NCI-H1930 (cell line): ENCODE measurements at regions not wholly inside any gene's neighbourhood (a gene's known extent, or its start where the extent isn't known, plus 50 kb on each side); places are given as distances from the start of the nearest gene placed in this dataset.

ENCODE experiments used
- DNase-seq, 2 experiments: peaks; one replicate each; lab custom pipeline; 2025; lab: John Stamatoyannopoulos, UW

GRCh38 chr7:17521437-17521836 lies 223.0 kb downstream of the AHR start:
- DNase-seq = no peak

GRCh38 chr7:17523813-17524739 lies 225.6 kb downstream of the AHR start:
- DNase-seq = no peak

DNA sequence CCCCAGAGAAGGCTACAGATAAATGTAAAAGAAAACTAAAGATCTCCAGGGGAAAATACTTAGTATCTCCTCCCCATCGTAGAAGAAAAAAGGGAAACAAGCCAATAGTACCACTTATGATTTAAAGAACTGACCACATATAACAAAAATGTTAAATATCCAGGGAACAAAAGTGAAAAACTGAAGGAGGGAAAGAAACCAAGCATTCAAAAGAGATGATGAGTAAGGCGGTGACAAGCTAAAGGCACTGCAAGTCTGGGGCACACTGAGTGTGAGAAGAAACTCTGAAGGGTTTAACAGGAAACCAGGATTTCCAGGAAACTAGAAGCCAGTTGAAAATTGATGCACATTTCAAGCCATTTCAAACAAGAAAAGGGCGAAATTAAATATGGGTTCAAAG lies 226.3 kb downstream of the AHR start:
- DNase-seq = no peak

GRCh38 chr7:17526621-17527020 lies 228.2 kb downstream of the AHR start:
- DNase-seq = no peak

- no peak for DNase-seq
Measured at GRCh38 chr7:17528636-17529035, 230.2 kb downstream of the AHR start.

DNA sequence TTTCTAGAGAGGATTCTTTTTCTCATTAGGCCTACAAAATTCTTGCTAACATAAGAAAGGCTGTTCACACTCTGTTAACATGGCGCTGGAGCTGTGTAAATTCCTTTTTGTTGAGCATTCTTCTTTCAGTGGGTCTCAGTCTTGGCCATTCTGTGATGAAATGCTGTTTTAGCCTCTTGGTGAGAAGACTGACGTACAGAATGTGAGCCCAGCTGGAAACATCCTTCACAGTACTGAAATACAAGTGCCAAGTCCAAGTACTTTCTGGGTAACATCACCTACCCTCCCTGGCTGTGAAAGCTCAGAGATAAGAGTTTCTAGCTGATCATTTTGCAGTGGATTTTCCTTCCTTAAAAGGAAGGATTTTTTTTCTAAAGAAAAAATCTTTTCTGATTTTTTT lies 231.8 kb downstream of the AHR start:
- DNase-seq = no peak

DNA sequence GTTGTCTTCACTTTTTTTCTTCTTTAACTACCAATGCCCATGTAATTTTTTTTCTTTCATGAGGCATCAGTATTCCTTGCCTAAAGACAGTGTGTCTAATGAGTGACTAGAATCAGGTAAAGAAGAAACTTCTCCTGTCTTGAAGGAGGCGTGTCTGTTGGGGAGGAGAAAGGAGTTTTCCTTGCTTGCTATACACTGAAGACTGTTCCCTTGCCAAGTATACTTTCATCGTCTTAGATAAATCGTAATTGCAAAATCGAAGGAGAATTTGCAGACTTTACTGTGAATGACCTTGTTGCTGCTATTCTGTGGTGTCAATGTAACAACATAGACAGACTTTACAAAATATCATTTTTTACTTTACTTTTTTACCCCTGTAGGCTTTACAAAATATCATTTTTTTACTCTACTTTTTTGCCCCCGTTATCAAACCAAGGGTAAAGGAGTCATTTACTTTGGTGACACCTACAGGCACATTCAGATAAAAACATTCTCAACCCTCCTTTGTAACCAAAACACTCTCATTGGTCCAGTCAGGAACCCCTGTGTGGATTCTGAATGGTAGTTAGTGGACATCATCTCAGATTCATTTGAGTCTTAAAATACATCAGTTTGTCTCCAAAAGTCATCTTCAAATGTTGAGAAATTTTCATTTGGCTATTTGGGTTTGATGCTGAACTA lies 232.4 kb downstream of the AHR start:
- DNase-seq = no peak

GRCh38 chr7:17532861-17533404 lies 234.5 kb downstream of the AHR start:
- no peak for DNase-seq

- DNase-seq = no peak
Measured at GRCh38 chr7:17534348-17534747, 235.9 kb downstream of the AHR start.

DNA sequence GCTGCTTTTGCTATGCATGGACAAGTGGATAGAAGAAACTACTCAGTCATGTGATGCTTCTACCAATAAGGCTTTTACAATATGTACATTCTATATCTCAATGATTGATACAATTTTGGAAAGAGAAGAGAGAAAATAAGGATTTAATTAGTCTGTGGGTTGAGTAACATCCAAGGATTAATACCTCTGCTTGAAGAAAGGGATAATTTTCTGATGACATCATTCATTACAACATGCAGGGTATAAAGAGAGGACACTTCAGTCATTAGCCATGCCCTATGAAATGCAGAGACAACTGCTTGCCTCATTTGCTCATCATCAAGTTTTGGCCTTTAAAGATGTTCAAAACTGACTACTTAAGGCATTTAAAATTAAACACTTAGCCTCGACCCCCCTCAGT lies 237.3 kb downstream of the AHR start:
- DNase-seq = no peak

DNA sequence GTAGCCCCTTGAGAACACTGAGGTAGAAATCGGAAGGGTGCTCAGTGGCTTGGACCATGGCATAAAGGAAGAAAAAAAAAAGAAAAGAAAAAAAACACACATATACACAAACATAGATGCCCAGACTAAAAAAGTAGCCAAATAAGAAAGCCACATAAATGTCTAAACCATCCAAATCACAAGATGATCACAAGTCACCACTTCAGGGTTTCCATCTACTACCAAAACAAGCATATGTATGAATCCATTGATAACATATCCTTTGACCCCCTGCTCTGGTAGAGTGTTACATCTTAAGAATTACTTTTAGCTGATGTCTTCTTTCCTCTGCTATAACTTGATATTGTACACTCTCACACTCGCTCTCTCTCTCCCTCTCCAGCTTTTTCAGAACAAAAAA lies 245.9 kb downstream of the AHR start:
- no peak for DNase-seq

DNA sequence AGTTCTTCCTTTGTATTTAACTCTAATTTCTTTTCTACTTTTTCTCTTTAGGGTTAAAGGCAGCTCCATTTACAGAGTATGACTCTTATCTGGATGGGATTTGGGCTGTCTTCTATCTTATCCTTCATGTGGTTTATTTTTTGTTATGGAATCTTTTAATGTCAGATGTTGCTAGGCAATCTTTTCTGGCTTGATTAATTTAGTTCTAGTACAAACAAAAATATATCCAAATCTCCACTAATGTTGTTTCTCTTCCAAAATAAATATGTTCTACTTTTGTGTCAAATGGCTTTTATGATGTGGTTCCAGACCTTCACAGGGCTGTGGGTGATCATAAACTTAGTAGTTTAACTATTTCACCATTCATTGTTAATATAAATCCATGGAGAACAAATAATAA lies 246.9 kb downstream of the AHR start:
- no peak for DNase-seq

DNA sequence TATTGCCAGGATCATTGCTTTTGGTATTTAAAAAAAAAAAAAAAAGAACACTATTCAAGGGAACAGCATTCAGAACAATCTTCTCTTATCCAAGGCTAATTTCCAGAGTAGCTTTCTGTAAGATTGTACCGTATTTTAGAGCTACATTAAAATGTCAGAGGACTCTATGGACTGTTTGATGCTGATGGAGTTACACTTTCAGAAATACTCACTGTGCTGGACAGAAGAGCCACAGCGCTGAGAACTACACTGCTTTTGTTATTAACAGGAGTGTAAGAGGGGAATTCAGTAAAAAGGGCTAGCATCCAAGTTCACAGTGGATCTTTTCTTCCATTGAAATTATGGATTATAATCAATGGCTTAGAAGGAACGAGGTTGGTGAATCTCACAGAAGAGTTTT lies 247.7 kb downstream of the AHR start:
- DNase-seq = no peak

DNA sequence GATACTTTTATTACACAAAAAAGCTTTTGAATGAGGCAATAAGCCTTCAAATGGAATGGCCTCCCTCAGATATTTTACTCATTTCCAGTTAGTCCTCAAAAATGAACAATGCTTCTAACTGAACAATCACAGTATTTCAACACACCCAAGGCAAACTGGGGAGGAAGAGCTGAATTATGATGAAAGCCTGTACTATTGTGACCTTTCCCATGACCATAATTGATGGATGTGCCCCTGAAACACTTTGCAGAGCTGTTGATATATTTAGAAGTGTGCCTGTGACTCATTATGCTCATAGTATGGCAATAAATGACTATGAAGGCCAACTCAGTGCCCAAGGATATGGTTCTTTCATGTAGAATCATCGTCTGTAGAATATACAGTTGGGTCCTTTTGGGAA lies 248.1 kb downstream of the AHR start:
- DNase-seq = no peak

GRCh38 chr7:17548014-17548653 lies 249.7 kb downstream of the AHR start:
- DNase-seq = no peak

DNA sequence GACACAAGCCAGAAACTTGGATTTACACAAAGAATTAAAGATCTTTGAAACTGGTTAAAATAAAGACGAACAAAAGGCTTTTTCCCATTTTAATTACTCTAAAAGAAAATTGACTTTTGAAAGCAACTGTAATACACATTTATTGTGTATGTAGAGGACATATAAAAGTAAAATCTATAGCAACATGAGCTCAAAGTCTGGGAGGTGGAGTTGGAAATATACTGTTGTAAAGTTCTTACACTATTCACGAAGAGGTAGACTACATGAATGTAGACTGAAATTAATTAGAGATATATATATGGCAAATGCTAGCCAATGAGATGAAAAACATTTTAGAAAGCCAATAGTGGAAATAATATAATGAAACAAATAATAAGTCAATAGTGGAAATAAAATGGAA lies 251.0 kb downstream of the AHR start:
- no peak for DNase-seq

DNA sequence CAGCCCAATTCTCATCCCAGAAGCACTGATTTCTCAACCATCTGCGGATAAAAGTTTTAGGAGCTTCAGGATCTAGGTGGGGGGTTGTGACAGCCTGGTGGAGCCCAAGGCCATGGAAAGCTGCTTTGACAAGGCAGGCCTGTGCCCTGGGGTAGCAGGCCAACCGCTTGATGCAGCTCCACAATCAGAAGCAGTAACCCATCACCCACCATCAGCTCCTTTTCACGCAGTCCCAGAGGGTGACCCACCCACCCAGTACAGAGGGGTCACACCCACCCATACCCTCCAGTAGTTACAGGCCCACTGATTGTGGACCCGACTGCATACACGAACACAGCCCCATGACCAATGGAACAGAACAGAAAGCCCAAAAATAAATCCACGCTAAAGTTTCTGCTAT lies 253.9 kb downstream of the AHR start:
- no peak for DNase-seq

GRCh38 chr7:17552952-17553351 lies 254.5 kb downstream of the AHR start:
- DNase-seq = no peak

- no peak for DNase-seq
Measured at GRCh38 chr7:17554341-17555015, 256.0 kb downstream of the AHR start.

- DNase-seq = no peak
Measured at GRCh38 chr7:17556247-17556956, 257.9 kb downstream of the AHR start.

DNA sequence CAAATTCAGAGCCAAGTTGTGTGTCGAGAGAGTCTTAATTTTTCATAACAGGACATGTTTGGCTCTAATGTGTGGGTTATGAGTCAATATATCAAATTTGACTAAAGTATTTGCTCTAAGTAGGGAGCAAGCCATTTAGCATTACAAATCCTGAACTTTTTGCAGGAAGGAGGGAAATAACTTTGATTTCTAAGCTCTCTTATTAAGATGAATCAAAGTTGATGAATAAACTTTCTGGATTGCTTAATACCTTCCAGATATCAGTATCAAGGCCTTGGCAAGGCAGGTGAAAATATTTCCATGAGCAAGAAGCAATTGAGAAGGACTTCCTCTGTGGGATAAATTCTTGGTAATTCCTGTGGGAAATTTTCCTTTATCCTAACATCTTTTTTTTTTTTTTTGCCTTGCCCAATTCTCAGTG lies 258.8 kb downstream of the AHR start:
- no peak for DNase-seq
